ENCODE measurements at regions not wholly inside any gene's neighbourhood (a gene's known extent, or its start where the extent isn't known, plus 50 kb on each side); places are given as distances from the start of the nearest gene placed in this dataset.

- TF ChIP-seq, protein P1, sequence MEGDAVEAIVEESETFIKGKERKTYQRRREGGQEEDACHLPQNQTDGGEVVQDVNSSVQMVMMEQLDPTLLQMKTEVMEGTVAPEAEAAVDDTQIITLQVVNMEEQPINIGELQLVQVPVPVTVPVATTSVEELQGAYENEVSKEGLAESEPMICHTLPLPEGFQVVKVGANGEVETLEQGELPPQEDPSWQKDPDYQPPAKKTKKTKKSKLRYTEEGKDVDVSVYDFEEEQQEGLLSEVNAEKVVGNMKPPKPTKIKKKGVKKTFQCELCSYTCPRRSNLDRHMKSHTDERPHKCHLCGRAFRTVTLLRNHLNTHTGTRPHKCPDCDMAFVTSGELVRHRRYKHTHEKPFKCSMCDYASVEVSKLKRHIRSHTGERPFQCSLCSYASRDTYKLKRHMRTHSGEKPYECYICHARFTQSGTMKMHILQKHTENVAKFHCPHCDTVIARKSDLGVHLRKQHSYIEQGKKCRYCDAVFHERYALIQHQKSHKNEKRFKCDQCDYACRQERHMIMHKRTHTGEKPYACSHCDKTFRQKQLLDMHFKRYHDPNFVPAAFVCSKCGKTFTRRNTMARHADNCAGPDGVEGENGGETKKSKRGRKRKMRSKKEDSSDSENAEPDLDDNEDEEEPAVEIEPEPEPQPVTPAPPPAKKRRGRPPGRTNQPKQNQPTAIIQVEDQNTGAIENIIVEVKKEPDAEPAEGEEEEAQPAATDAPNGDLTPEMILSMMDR (conservative IDR thresholded peaks at IDR 0.05), result no peak
- no peaks in the 10 kb centered on the region for H3K4me1 Mint-ChIP-seq
- H3K4me3 Mint-ChIP-seq, result no peak overlapping the region
- H3K9me3 Mint-ChIP-seq, result peaks cover 3% of the 10 kb centered on the region
- H3K27ac Mint-ChIP-seq (ENCODE audit: unreplicated experiment), result no peak overlapping the region
- peaks cover 2% of the 10 kb centered on the region for H3K36me3 Mint-ChIP-seq (ENCODE audit: low read depth)
- H3K27me3 Mint-ChIP-seq (ENCODE audit: low read depth), result no peaks in the 10 kb centered on the region
- no peak for DNase-seq (ENCODE audit: low read depth, low spot score)
Measured at GRCh38 chr2:106706283-106706682, 179.7 kb downstream of the ST6GAL2 start.

DNA sequence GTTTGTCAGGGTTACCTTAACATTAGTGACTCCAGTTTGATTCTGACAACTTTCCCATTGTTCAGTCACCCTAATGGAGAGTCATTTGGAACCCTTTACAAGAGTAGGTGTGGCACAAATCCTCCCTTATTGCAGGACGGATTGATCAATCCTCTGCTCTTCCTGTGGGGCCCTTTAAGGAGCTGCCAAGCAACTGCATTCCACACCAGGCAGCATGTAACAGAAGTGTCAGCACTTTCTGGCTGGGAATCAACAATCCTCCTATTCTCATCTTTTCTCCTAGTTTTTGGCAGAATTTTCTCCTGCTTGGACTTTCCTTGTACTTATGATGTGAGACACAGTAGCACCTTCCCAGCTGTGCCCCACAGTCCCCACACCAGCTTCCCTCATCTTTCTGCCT, 177.8 kb downstream of the ST6GAL2 start:
- Mint-ChIP-seq H3K36me3 (ENCODE audit: low read depth) (peaks cover 4% of the 10 kb centered on the region), H3K27me3 (ENCODE audit: low read depth) (peaks cover 2% of the 10 kb centered on the region), H3K4me3 (no peak overlapping the region), H3K27ac (ENCODE audit: unreplicated experiment) (peak overlapping the region; percentile 10), H3K4me1 (no peaks in the 10 kb centered on the region), H3K9me3 (peaks cover 10% of the 10 kb centered on the region)
- TF ChIP-seq, protein P1 (conservative IDR thresholded peaks at IDR 0.05), result no peak
- no peak for DNase-seq (ENCODE audit: low read depth, low spot score)

- TF ChIP-seq, protein P1 (conservative IDR thresholded peaks at IDR 0.05), result no peak
- no peak overlapping the region for H3K27ac Mint-ChIP-seq (ENCODE audit: unreplicated experiment)
- no peak overlapping the region for H3K4me3 Mint-ChIP-seq
- H3K9me3 Mint-ChIP-seq, result peaks cover 12% of the 10 kb centered on the region
- peaks cover 2% of the 10 kb centered on the region for H3K27me3 Mint-ChIP-seq (ENCODE audit: low read depth)
- no peaks in the 10 kb centered on the region for H3K4me1 Mint-ChIP-seq
- DNase-seq (ENCODE audit: low read depth, low spot score), result no peak
- H3K36me3 Mint-ChIP-seq (ENCODE audit: low read depth), result peaks cover 7% of the 10 kb centered on the region
Measured at GRCh38 chr2:106709229-106709628, 176.7 kb downstream of the ST6GAL2 start.

- TF ChIP-seq, protein P1 (conservative IDR thresholded peaks at IDR 0.05), result no peak
- Mint-ChIP-seq H3K9me3 (peaks cover 16% of the 10 kb centered on the region), H3K4me3 (no peak overlapping the region), H3K27ac (ENCODE audit: unreplicated experiment) (no peak overlapping the region), H3K36me3 (ENCODE audit: low read depth) (peaks cover 8% of the 10 kb centered on the region), H3K27me3 (ENCODE audit: low read depth) (no peaks in the 10 kb centered on the region), H3K4me1 (peaks cover 12% of the 10 kb centered on the region)
- no peak for DNase-seq (ENCODE audit: low read depth, low spot score)
Measured at GRCh38 chr2:106719222-106719621, 166.7 kb downstream of the ST6GAL2 start.

GRCh38 chr2:106720026-106720425, 165.9 kb downstream of the ST6GAL2 start:
- Mint-ChIP-seq H3K27ac (ENCODE audit: unreplicated experiment) (no peak overlapping the region), H3K4me1 (peaks cover 12% of the 10 kb centered on the region), H3K36me3 (ENCODE audit: low read depth) (peaks cover 8% of the 10 kb centered on the region), H3K4me3 (no peak overlapping the region), H3K27me3 (ENCODE audit: low read depth) (no peaks in the 10 kb centered on the region), H3K9me3 (peaks cover 18% of the 10 kb centered on the region)
- TF ChIP-seq, protein P1 (conservative IDR thresholded peaks at IDR 0.05), result no peak
- no peak for DNase-seq (ENCODE audit: low read depth, low spot score)

Measured in neural crest cell (in vitro differentiated cells).